ENCODE measurements at regions not wholly inside any gene's neighbourhood (a gene's known extent, or its start where the extent isn't known, plus 50 kb on each side); places are given as distances from the start of the nearest gene placed in this dataset.
"Not testable (repeated sequence)": the region's sequence is repeated elsewhere in the genome, so short reads cannot be mapped to it uniquely, and the experiment has no call there.

DNA sequence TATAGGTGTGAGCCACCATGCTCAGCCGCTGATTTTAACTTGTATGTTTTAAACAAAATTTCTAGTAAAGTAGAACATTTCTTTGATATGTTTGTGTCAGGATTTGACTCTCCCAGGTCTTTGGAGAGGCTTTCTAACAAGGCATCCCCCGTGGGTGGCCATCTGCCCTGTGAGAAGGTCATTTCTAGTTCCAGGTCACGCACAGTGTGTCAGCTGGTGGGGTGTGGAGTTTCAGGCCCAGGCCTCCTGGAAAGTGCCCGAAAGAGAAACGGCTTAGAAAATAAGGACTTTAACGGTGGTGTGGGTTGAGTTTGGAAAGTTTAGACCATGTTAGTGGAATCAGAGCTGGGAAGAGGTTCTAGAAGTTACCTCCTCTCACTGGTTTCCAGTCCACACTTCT is 61.0 kb downstream of the SPDYE17 start:
- H3K36me3 ChIP-seq (ENCODE audit: control insufficient read depth, insufficient read depth, low read length), result not testable (repeated sequence)

DNA sequence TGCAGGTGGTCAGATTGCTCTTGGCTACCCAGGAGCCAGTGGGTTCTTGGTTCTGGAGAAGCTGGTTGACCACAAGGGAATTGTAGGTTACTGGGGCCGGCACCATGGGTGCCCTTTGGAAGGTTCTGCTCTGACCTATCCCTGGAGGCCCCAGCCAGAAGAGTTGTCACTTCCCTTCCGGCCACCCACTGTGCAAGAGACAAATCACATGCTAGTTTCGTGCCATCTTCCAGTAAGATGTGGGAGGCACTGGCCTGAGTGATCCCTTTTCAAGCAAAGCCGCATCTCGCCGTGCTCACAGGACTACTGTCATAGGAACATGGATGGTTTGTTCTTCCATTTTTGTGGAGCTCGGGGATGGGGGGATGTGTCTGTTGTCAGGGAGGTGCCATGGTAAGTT is 62.3 kb downstream of the SPDYE17 start:
- not testable (repeated sequence) for H3K4me3 ChIP-seq (ENCODE audit: low read depth, low read length); H3K9me3 ChIP-seq (ENCODE audit: control insufficient read depth, insufficient read depth, low read length); H3K36me3 ChIP-seq (ENCODE audit: control insufficient read depth, insufficient read depth, low read length); H3K9ac ChIP-seq (ENCODE audit: low read depth, low read length); H3K27me3 ChIP-seq (ENCODE audit: control insufficient read depth, insufficient read depth, low read length); H3K4me1 ChIP-seq (ENCODE audit: control insufficient read depth, insufficient read depth, low read length)

More for the DNA sequence above, 61.0 kb downstream of the SPDYE17 start:
- H3K9ac ChIP-seq (ENCODE audit: low read depth, low read length); H3K9me3 ChIP-seq (ENCODE audit: control insufficient read depth, insufficient read depth, low read length); H3K27me3 ChIP-seq (ENCODE audit: control insufficient read depth, insufficient read depth, low read length); H3K4me3 ChIP-seq (ENCODE audit: low read depth, low read length); H3K4me1 ChIP-seq (ENCODE audit: control insufficient read depth, insufficient read depth, low read length): not testable (repeated sequence)

DNA sequence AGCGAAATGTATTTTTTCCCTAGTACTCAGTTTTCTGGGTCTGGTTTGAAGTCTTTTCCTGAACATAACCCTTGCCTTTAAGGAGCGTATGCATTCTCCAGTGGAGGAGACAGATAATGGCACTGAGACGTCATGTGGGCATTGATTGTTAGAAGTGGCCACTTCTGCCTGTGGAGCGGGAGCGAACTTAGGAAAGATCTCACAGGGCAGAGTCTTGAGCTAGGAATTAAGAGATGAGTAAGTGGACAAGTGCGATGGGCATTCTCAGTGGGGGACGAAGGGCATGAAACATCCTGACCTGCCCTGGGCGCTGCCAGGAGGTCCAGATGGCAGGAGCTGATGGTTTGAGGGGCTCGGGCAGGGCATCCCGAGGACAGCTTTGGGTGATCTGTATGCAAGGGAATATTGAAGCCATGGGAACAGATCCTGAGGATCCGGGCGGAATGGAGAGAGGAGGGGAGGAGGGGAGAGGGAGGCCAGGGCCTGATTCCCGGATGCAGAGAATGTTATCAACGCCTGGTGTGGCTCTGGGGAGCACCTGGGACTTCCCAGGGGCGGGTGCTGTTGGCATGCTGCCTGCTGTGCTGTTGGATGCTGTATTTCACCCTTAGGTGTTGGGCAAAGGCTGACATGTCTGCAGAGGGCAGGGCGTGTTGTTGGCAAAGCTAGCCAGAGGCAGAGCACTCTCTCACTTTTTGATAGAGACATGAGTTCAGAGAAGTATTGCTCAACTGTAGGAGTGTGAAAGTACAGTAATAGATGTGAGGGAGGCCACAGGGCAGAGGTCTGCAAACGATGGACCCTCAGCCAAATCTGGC is 66.2 kb downstream of the SPDYE17 start:
- H3K36me3 ChIP-seq (ENCODE audit: control insufficient read depth, insufficient read depth, low read length); H3K9me3 ChIP-seq (ENCODE audit: control insufficient read depth, insufficient read depth, low read length); H3K4me3 ChIP-seq (ENCODE audit: low read depth, low read length); H3K9ac ChIP-seq (ENCODE audit: low read depth, low read length); H3K4me1 ChIP-seq (ENCODE audit: control insufficient read depth, insufficient read depth, low read length); H3K27me3 ChIP-seq (ENCODE audit: control insufficient read depth, insufficient read depth, low read length): not testable (repeated sequence)

DNA sequence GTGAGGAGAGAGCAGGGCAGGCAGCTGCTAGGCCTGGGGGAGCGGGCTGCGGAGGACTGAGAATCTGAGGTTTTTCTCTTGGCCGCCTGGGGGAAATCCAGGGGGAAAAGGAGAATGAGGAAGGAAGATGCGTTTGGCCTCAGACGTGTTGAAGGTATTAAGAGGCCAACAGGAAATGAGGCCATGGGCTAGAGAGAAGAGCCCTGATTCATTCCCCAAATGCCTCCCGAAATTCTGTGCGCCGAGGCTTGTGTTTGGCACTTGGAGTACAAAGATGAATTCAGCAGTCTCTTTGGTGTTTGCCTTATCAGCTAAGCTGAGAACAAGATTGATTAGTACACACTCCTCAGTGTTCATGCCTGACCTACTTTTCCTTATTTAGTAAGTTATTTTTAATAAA is 68.1 kb downstream of the SPDYE17 start:
- H3K4me1 ChIP-seq (ENCODE audit: control insufficient read depth, insufficient read depth, low read length); H3K4me3 ChIP-seq (ENCODE audit: low read depth, low read length); H3K27me3 ChIP-seq (ENCODE audit: control insufficient read depth, insufficient read depth, low read length); H3K9me3 ChIP-seq (ENCODE audit: control insufficient read depth, insufficient read depth, low read length); H3K36me3 ChIP-seq (ENCODE audit: control insufficient read depth, insufficient read depth, low read length); H3K9ac ChIP-seq (ENCODE audit: low read depth, low read length): not testable (repeated sequence)

DNA sequence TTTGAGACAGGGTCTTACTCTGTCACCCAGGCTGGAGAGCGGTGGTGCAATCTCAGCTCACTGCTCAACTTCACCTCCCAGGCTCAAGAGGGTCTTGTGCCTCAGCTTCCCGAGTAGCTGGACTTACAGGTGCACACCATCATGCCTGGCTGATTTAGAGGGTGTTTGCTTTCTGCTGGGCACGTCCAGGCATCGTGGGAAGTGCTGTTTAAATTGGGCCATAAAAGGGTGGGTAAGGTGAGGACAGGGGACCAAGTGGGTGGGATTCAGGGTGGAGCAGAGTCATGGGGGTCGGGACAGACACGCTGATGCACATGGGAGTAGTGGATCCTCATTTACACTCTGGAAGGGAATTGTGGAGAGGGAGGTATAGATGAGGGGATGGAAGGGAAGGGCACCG is 69.1 kb downstream of the SPDYE17 start:
- H3K27me3 ChIP-seq (ENCODE audit: control insufficient read depth, insufficient read depth, low read length); H3K9ac ChIP-seq (ENCODE audit: low read depth, low read length); H3K4me1 ChIP-seq (ENCODE audit: control insufficient read depth, insufficient read depth, low read length); H3K4me3 ChIP-seq (ENCODE audit: low read depth, low read length); H3K9me3 ChIP-seq (ENCODE audit: control insufficient read depth, insufficient read depth, low read length); H3K36me3 ChIP-seq (ENCODE audit: control insufficient read depth, insufficient read depth, low read length): not testable (repeated sequence)

DNA sequence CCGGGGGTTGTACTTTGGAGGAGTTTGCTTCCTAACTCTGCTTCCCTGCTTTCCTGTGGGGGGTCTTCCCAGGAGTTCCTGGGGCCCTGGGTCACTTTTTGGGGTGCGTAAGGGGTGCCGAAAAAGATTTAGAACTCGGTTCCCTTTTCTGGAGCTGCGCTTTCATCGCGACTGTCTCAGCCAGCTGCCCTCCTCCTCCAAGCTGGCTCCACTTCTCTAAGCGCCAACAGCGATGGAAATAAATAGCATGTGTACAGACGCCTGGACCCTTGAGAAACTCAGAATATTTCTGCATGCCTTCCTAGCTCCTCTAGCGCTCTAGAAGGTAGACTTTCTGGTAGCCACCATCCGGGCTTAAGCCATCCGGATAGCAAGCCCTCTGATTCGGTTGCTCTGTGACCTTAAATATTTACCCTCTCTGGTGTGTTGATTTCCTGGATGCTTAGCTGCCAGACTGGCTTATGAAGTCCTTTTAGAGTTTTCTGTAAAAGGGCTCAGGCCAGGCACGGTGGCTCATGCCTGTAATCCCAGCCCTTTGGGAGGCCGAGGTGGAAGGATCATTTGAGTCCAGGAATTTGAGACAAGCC is 71.7 kb downstream of the SPDYE17 start:
- H3K9ac ChIP-seq (ENCODE audit: low read depth, low read length); H3K9me3 ChIP-seq (ENCODE audit: control insufficient read depth, insufficient read depth, low read length); H3K36me3 ChIP-seq (ENCODE audit: control insufficient read depth, insufficient read depth, low read length); H3K4me3 ChIP-seq (ENCODE audit: low read depth, low read length); H3K27me3 ChIP-seq (ENCODE audit: control insufficient read depth, insufficient read depth, low read length); H3K4me1 ChIP-seq (ENCODE audit: control insufficient read depth, insufficient read depth, low read length): not testable (repeated sequence)

DNA sequence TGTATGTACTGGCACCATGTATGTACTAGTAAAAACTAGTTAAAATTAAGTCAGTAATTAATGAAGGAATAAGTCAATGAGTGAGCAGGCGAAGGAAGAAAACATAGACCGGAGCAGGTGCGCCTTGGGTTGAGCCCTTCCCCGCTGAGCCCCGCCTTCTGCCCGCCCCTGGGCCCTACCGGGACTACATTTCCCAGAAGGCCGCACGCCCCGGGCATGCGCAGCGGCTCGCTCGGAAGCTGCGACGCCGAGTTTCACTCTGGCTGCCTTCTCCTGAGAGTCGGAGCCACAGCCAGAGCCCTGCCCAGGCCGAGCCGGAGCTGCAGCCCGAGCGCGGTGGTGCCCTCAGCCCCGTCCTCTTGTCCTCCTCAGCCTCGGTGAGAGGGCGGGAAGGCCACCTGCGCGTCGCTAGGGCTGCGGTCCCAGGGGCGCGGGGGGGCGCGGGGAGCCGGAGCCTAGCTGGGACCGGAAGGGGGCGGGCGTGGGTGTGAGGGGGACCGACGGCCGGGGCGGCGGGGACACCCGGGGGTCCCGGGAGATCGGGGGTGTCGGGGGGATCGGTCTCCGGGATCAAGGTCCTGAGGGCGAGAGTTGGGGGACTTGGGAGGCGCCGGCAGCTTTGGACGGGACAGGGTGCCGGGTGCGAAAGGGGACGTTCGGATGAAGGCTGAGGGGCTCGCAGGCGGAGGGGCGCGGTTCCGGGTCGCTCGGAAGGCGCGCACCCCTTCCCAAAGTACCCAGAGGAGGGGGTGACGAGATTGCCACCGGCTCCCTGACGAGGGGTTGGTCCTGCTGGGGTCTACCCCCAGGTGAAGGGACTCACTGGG is 72.4 kb downstream of the SPDYE17 start:
- not testable (repeated sequence) for H3K4me3 ChIP-seq (ENCODE audit: low read depth, low read length); H3K27me3 ChIP-seq (ENCODE audit: control insufficient read depth, insufficient read depth, low read length); H3K9me3 ChIP-seq (ENCODE audit: control insufficient read depth, insufficient read depth, low read length); H3K9ac ChIP-seq (ENCODE audit: low read depth, low read length); H3K36me3 ChIP-seq (ENCODE audit: control insufficient read depth, insufficient read depth, low read length); H3K4me1 ChIP-seq (ENCODE audit: control insufficient read depth, insufficient read depth, low read length)

DNA sequence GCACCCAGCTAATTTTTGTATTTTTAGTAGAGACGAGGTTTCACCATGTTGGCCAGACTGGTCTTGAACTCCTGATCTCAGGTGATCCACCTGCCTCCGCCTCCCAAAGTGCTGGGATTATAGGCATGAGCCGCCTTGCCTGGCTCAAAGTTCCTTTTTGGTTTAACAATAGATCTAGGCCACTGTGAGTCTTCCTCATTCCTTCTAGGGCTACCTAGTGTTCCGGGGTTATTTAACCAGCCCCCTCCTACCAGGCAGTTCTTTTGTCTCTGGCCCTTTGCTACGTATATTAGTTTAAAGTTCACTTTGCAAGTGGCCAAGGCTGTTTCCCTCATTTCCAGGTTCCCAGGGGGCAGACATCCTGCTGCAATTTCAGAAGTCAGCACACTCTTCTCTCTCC is 75.6 kb downstream of the SPDYE17 start:
- H3K27me3 ChIP-seq (ENCODE audit: control insufficient read depth, insufficient read depth, low read length); H3K4me1 ChIP-seq (ENCODE audit: control insufficient read depth, insufficient read depth, low read length); H3K4me3 ChIP-seq (ENCODE audit: low read depth, low read length); H3K9ac ChIP-seq (ENCODE audit: low read depth, low read length); H3K9me3 ChIP-seq (ENCODE audit: control insufficient read depth, insufficient read depth, low read length); H3K36me3 ChIP-seq (ENCODE audit: control insufficient read depth, insufficient read depth, low read length): not testable (repeated sequence)

DNA sequence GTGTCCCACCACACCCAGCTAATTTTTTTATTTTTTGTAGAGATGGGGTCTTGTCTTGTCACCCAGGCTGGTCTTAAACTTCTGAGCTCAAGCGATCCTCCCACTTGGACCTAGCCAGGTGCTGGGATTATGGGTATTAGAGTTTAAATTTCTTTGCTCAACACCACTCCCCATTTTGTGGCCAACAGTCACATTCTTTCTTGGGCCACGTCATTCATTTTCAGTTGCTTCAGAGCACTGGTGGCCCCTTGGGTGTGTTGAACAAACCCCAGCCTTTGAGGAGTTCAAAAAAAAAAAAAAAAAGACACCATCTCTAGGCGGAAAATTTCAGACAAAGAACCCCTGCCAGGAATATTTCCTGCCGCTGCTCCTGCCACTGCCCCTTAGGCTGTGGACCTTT is 77.0 kb downstream of the SPDYE17 start:
- H3K9me3 ChIP-seq (ENCODE audit: control insufficient read depth, insufficient read depth, low read length); H3K27me3 ChIP-seq (ENCODE audit: control insufficient read depth, insufficient read depth, low read length); H3K4me3 ChIP-seq (ENCODE audit: low read depth, low read length): not testable (repeated sequence)

DNA sequence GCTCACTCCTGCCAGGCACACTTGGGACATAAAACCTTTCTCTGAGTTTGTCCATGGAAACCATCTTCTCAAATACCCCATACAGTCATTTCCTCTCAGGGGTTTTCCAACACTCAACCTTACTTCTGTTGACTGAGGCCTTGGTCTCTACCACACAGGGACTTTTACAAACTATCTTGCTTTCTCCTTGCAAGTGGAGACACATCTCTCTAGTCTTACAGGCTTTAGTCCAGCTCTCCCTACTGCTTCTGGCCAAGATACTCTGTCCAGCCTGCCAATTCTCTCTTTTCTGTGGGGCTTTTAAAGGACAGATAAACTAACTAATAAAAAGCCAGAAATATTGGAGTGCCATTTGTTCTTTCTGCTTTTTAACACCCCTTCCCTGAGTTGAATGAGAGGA is 87.6 kb downstream of the SPDYE17 start:
- H3K9ac ChIP-seq (ENCODE audit: low read depth, low read length); H3K4me1 ChIP-seq (ENCODE audit: control insufficient read depth, insufficient read depth, low read length); H3K4me3 ChIP-seq (ENCODE audit: low read depth, low read length); H3K27me3 ChIP-seq (ENCODE audit: control insufficient read depth, insufficient read depth, low read length); H3K36me3 ChIP-seq (ENCODE audit: control insufficient read depth, insufficient read depth, low read length); H3K9me3 ChIP-seq (ENCODE audit: control insufficient read depth, insufficient read depth, low read length): not testable (repeated sequence)

More for the DNA sequence above, 77.0 kb downstream of the SPDYE17 start:
- not testable (repeated sequence) for H3K4me1 ChIP-seq (ENCODE audit: control insufficient read depth, insufficient read depth, low read length); H3K9ac ChIP-seq (ENCODE audit: low read depth, low read length); H3K36me3 ChIP-seq (ENCODE audit: control insufficient read depth, insufficient read depth, low read length)

DNA sequence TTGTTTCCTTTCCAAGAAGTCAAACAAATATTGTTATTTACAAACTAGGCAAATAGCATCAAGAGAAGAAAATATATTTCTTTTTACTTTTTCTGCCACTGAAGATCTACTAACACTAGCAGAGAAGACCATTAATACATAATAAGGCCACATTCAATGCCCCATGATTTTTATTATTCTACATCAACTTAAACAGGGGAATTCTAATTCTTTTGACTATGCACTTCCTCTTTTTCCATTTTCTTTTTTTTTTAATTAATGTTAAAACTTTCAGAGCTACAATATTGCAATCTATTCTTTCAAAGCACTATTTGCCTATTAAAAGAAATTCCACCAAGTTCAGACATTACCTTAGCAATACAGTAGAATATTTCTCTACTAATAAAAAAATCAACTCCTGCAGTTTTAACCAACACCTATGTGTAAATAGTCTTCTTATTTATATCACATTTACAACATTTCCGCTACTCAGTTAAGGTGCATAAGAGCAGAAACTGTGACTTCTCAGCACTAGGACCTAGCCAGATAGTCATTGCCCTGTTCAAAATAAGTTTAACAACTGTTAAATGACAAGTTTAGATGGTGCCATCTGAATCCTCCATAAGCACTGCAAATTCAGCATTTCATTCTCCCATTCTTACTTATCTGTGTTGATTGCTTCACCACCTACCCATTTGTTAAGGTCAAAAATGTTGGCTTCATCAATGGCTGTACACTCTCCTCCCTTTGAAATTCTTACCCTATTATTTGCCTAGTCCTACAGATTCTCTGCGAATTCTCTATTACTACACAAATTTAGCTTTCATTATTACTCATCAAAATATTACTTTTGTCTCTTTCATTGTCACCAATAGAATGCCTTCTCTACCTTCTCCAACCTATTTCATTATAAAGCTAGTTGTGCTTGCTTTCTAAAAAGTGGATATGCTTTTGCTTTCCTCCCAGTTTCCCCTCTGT is 90.1 kb downstream of the SPDYE17 start:
- not testable (repeated sequence) for H3K36me3 ChIP-seq (ENCODE audit: control insufficient read depth, insufficient read depth, low read length); H3K27me3 ChIP-seq (ENCODE audit: control insufficient read depth, insufficient read depth, low read length); H3K4me3 ChIP-seq (ENCODE audit: low read depth, low read length); H3K9me3 ChIP-seq (ENCODE audit: control insufficient read depth, insufficient read depth, low read length); H3K4me1 ChIP-seq (ENCODE audit: control insufficient read depth, insufficient read depth, low read length); H3K9ac ChIP-seq (ENCODE audit: low read depth, low read length)

Measured in iPS-15b (cell line).